Non-pigmented ciliary epithelial cell (primary cell): ENCODE measurements at regions not wholly inside any gene's neighbourhood (a gene's known extent, or its start where the extent isn't known, plus 50 kb on each side); places are given as distances from the start of the nearest gene placed in this dataset.
A peak's percentile ranks its signal among the peaks of the same experiment; 100 is the strongest.

ENCODE experiments used
- DNase-seq: peaks from one replicate; pipeline ENCODE4 v3.0.0-alpha.2; 2010; ENCODE audit warnings: low read depth

- DNase-seq = no peak
Observed at GRCh38 chr3:124542214-124542869, 187.9 kb upstream of the UMPS start.

- no peak for DNase-seq
Observed at GRCh38 chr3:124545891-124546290, 184.4 kb upstream of the UMPS start.

GRCh38 chr3:124552224-124552623 lies 178.0 kb upstream of the UMPS start:
- no peak for DNase-seq

GRCh38 chr3:124553178-124553577 lies 177.1 kb upstream of the UMPS start:
- DNase-seq = no peak

- DNase-seq = no peak
Observed at GRCh38 chr3:124556636-124557035, 173.6 kb upstream of the UMPS start.

GRCh38 chr3:124557433-124558232 lies 172.6 kb upstream of the UMPS start:
- no peak for DNase-seq

GRCh38 chr3:124558991-124559845 lies 171.0 kb upstream of the UMPS start:
- peak; percentile 85 for DNase-seq

GRCh38 chr3:124559846-124560574 lies 170.2 kb upstream of the UMPS start:
- peak; percentile 55 for DNase-seq

GRCh38 chr3:124560666-124561215 lies 169.5 kb upstream of the UMPS start:
- no peak for DNase-seq

- no peak for DNase-seq
Observed at GRCh38 chr3:124562769-124563168, 167.5 kb upstream of the UMPS start.

- DNase-seq = no peak
Observed at GRCh38 chr3:124563376-124563775, 166.9 kb upstream of the UMPS start.

GRCh38 chr3:124565013-124565412 lies 165.2 kb upstream of the UMPS start:
- no peak for DNase-seq

GRCh38 chr3:124565551-124565950 lies 164.7 kb upstream of the UMPS start:
- DNase-seq = no peak

- DNase-seq = no peak
Observed at GRCh38 chr3:124566701-124567100, 163.6 kb upstream of the UMPS start.

GRCh38 chr3:124567179-124567578 lies 163.1 kb upstream of the UMPS start:
- DNase-seq = no peak

- no peak for DNase-seq
Observed at GRCh38 chr3:124569761-124570160, 160.5 kb upstream of the UMPS start.

- no peak for DNase-seq
Observed at GRCh38 chr3:124570232-124570631, 160.0 kb upstream of the UMPS start.

GRCh38 chr3:124572851-124573405 lies 157.3 kb upstream of the UMPS start:
- DNase-seq = no peak

- DNase-seq = no peak
Observed at GRCh38 chr3:124574012-124574411, 156.2 kb upstream of the UMPS start.

- no peak for DNase-seq
Observed at GRCh38 chr3:124576565-124577493, 153.4 kb upstream of the UMPS start.
